ENCODE measurements at regions not wholly inside any gene's neighbourhood (a gene's known extent, or its start where the extent isn't known, plus 50 kb on each side); places are given as distances from the start of the nearest gene placed in this dataset.

- TF ChIP-seq CTCF (IDR thresholded peaks at IDR 0.05; ENCODE audit: insufficient read depth, low read length, poor library complexity, severe bottlenecking), result no peak
- no peak for TF ChIP-seq EZH2phosphoT487 (conservative IDR thresholded peaks at IDR 0.05; ENCODE audit: low read length)
Measured at GRCh38 chr3:73143821-73144237, 82.4 kb downstream of the EBLN2 start.
